H1 (cell line): ENCODE measurements at regions not wholly inside any gene's neighbourhood (a gene's known extent, or its start where the extent isn't known, plus 50 kb on each side); places are given as distances from the start of the nearest gene placed in this dataset.

ENCODE experiments used
- CTCF ChIA-PET: fragments of 300-600 bp; sonication (Branson Sonifier 250); formaldehyde crosslinking; loops from one replicate; lab custom pipeline; 2021; ENCODE audit not compliant: partially characterized antibody; lab: Charles Lee
- POLR2A ChIA-PET: fragments of 300-600 bp; sonication (Branson Sonifier 250); formaldehyde crosslinking; loops from one replicate; lab custom pipeline; 2021; ENCODE audit warnings: inconsistent platforms; ENCODE audit not compliant: partially characterized antibody; lab: Charles Lee
- DNase-seq, 2 experiments: peaks; one replicate each; pipeline versions ENCODE4 v3.0.0 to v3.0.0-alpha.2; 2010 to 2022; ENCODE audit warnings: low spot score in 2 of 2, low read depth in 1 of 2, mixed read lengths in 1 of 2
- FAIRE-seq: peaks from 2 replicates; lab custom pipeline; 2011; peaks lifted over from hg19 to GRCh38; lab: Jason Lieb, UNC
- H2AFZ ChIP-seq: 2 replicates; pipeline ENCODE4 v1.8.1; 2012; ENCODE audit warnings: low read length, inconsistent platforms
- H2AK5ac ChIP-seq: 2 replicates; pipeline ENCODE4 v1.6.1; 2013; ENCODE audit warnings: low read depth, low read length
- H2BK120ac ChIP-seq: replicated peaks from 2 replicates; pipeline ENCODE3; 2013; ENCODE audit warnings: low read depth, low read length, inconsistent platforms
- H2BK12ac ChIP-seq: 2 replicates; pipeline ENCODE4 v1.6.1; 2013; ENCODE audit warnings: low read depth, low read length
- H2BK15ac ChIP-seq: 2 replicates; pipeline ENCODE4 v1.6.1; 2013; ENCODE audit warnings: low read length
- H2BK20ac ChIP-seq: 2 replicates; pipeline ENCODE4 v1.6.1; 2013; ENCODE audit warnings: low read length
- H2BK5ac ChIP-seq: 2 replicates; pipeline ENCODE4 v1.6.1; 2013; ENCODE audit warnings: low read depth, low read length
- H3K14ac ChIP-seq: 2 replicates; pipeline ENCODE4 v1.6.1; 2013; ENCODE audit warnings: inconsistent platforms; ENCODE audit not compliant: insufficient read length
- H3K18ac ChIP-seq: 2 replicates; pipeline ENCODE4 v1.6.1; 2013; ENCODE audit warnings: low read length; ENCODE audit errors: extremely low read depth
- H3K23ac ChIP-seq: 2 replicates; pipeline ENCODE4 v1.6.1; 2013; ENCODE audit warnings: inconsistent platforms; ENCODE audit not compliant: insufficient read length
- H3K23me2 ChIP-seq: 2 replicates; pipeline ENCODE4 v1.6.1; 2013; ENCODE audit warnings: low read depth, low read length
- H3K27ac ChIP-seq: 2 replicates; pipeline ENCODE4 v1.6.1; 2011; ENCODE audit warnings: low read depth, low read length, inconsistent platforms
- H3K27me3 ChIP-seq, 4 experiments: replicated peaks in 1 of 4; 1 replicate in 1 of 4; 2 replicates in 3 of 4; pipeline versions ENCODE4 v1.6.1 to v1.8.1; 2011 to 2013; ENCODE audit warnings: low read length in 3 of 4, mild to moderate bottlenecking in 3 of 4, inconsistent platforms in 2 of 4, mixed read lengths in 2 of 4, moderate library complexity in 1 of 4; ENCODE audit not compliant: control insufficient read depth in 3 of 4, insufficient read depth in 3 of 4; ENCODE audit errors: extremely low read depth in 1 of 4
- H3K36me3 ChIP-seq, 4 experiments: 2 replicates each; pipeline versions ENCODE4 v1.6.1 to v1.8.1; 2011 to 2013; ENCODE audit warnings: mild to moderate bottlenecking in 4 of 4, low read length in 3 of 4, moderate library complexity in 2 of 4, control low read depth in 1 of 4, inconsistent platforms in 1 of 4; ENCODE audit not compliant: insufficient read depth in 4 of 4, control insufficient read depth in 2 of 4
- H3K4ac ChIP-seq: replicated peaks from 2 replicates; pipeline ENCODE3; 2013; ENCODE audit warnings: low read length, low read depth, mixed read lengths, inconsistent platforms; ENCODE audit not compliant: insufficient read length
- H3K4me1 ChIP-seq, 4 experiments: replicated peaks in 1 of 4; 1 replicate in 1 of 4; 2 replicates in 3 of 4; pipeline versions ENCODE4 v1.6.1 to v1.8.1; 2011 to 2013; ENCODE audit warnings: low read length in 3 of 4, inconsistent platforms in 2 of 4, mixed read lengths in 1 of 4; ENCODE audit not compliant: insufficient read depth in 4 of 4, control insufficient read depth in 3 of 4
- H3K4me2 ChIP-seq, 2 experiments: 2 replicates each; pipeline versions ENCODE4 v1.6.1 to v1.8.1; 2011 to 2013; ENCODE audit warnings: low read depth in 2 of 2, low read length in 2 of 2, control low read depth in 1 of 2, inconsistent platforms in 1 of 2, mild to moderate bottlenecking in 1 of 2; ENCODE audit not compliant: insufficient read depth in 1 of 2
- H3K4me3 ChIP-seq, 4 experiments: fragments of 200-600, 300-600 bp in 1 of 4; sonication (generic), shearing (Covaris generic), sonication (Bioruptor Twin) in 1 of 4; 2 replicates each; pipeline versions ENCODE4 v1.5.1 to v1.8.1; 2011 to 2016; ENCODE audit warnings: low read length in 4 of 4, low read depth in 3 of 4, control low read depth in 2 of 4, inconsistent platforms in 2 of 4, mild to moderate bottlenecking in 2 of 4, mixed read lengths in 1 of 4, moderate library complexity in 1 of 4; ENCODE audit not compliant: insufficient read depth in 2 of 4; ENCODE audit errors: extremely low read depth in 1 of 4
- H3K56ac ChIP-seq: replicated peaks from 2 replicates; pipeline ENCODE3; 2013; ENCODE audit warnings: low read depth, mild to moderate bottlenecking, mixed read lengths, low read length, inconsistent platforms; ENCODE audit not compliant: insufficient read length
- H3K79me1 ChIP-seq: 2 replicates; pipeline ENCODE4 v1.6.1; 2013; ENCODE audit warnings: low read depth, low read length, control low read depth
- H3K79me2 ChIP-seq, 2 experiments: 2 replicates each; pipeline versions ENCODE4 v1.6.1 to v1.8.1; 2012 to 2013; ENCODE audit warnings: low read length in 2 of 2, mild to moderate bottlenecking in 2 of 2, inconsistent platforms in 1 of 2; ENCODE audit not compliant: insufficient read depth in 2 of 2, control insufficient read depth in 1 of 2
- H3K9ac ChIP-seq, 4 experiments: replicated peaks in 1 of 4; 1 replicate in 1 of 4; 2 replicates in 3 of 4; pipeline versions ENCODE4 v1.6.1 to v1.8.1; 2011 to 2013; ENCODE audit warnings: low read depth in 3 of 4, low read length in 3 of 4, control low read depth in 2 of 4, mild to moderate bottlenecking in 2 of 4, moderate library complexity in 2 of 4, inconsistent platforms in 1 of 4; ENCODE audit errors: extremely low read depth in 1 of 4
- H3K9me3 ChIP-seq, 2 experiments: 2 replicates each; pipeline versions ENCODE4 v1.6.1 to v1.8.1; 2012 to 2013; ENCODE audit warnings: mild to moderate bottlenecking in 2 of 2, moderate library complexity in 2 of 2, control low read depth in 1 of 2, inconsistent platforms in 1 of 2, low read depth in 1 of 2, low read length in 1 of 2, mixed read lengths in 1 of 2; ENCODE audit not compliant: insufficient read depth in 2 of 2
- H4K20me1 ChIP-seq, 2 experiments: replicated peaks in 1 of 2; 2 replicates each; pipeline versions ENCODE3 to v1.8.1; 2011 to 2013; ENCODE audit warnings: inconsistent platforms in 2 of 2, low read length in 2 of 2, mild to moderate bottlenecking in 1 of 2; ENCODE audit not compliant: insufficient read depth in 2 of 2, control insufficient read depth in 1 of 2
- H4K5ac ChIP-seq: 2 replicates; pipeline ENCODE4 v1.6.1; 2013; ENCODE audit warnings: low read length, low read depth, mixed read lengths, inconsistent platforms; ENCODE audit not compliant: insufficient read length
- H4K8ac ChIP-seq: 2 replicates; pipeline ENCODE4 v1.8.0; 2013; ENCODE audit warnings: mild to moderate bottlenecking, moderate library complexity, low read length, inconsistent platforms; ENCODE audit not compliant: insufficient read depth; ENCODE audit errors: extremely low read depth
- H4K91ac ChIP-seq: replicated peaks from 2 replicates; pipeline ENCODE3; 2013; ENCODE audit warnings: low read length, mixed read lengths, inconsistent platforms; ENCODE audit not compliant: insufficient read length
- CBX8 ChIP-seq: fragments of 300-800, 300-1000 bp; sonication (generic); IDR thresholded peaks from 2 replicates; pipeline ENCODE4 v1.7.1; 2016; ENCODE audit warnings: low read depth, low read length, borderline replicate concordance
- CREB1 ChIP-seq: IDR thresholded peaks from 2 replicates; pipeline ENCODE4 v1.6.1; 2012; ENCODE audit warnings: inconsistent platforms
- E2F6 ChIP-seq: IDR thresholded peaks from 2 replicates; pipeline ENCODE4 v1.6.1; 2012; ENCODE audit warnings: inconsistent platforms
- MAFK ChIP-seq: IDR thresholded peaks from 2 replicates; pipeline ENCODE4 v1.6.1; 2012; ENCODE audit warnings: low read depth, mild to moderate bottlenecking, improper control_type of control experiment, low read length
- PHF8 ChIP-seq: fragments of 200-600 bp; sonication (generic); conservative IDR thresholded peaks from 2 replicates; pipeline ENCODE4 v1.7.1; 2012; ENCODE audit warnings: low read depth, mild to moderate bottlenecking, inconsistent platforms, low read length, moderate library complexity
- SIX5 ChIP-seq: IDR thresholded peaks from 2 replicates; pipeline ENCODE4 v1.6.1; 2011; ENCODE audit warnings: mild to moderate bottlenecking, low read depth, low read length
- SP2 ChIP-seq: IDR thresholded peaks from 2 replicates; pipeline ENCODE4 v1.6.1; 2012; ENCODE audit warnings: mild to moderate bottlenecking, low read length, inconsistent platforms
- SUZ12 ChIP-seq: fragments of 200-600 bp; sonication (generic); IDR thresholded peaks from 2 replicates; pipeline ENCODE4 v1.6.1; 2012; ENCODE audit warnings: mild to moderate bottlenecking, inconsistent platforms, low read length, moderate library complexity, mixed read lengths
- TEAD4 ChIP-seq: IDR thresholded peaks from 2 replicates; pipeline ENCODE4 v1.6.1; 2012; ENCODE audit warnings: low read depth, low read length, inconsistent platforms, mixed read lengths
- WGBS, 2 experiments: shearing (Covaris generic) in 1 of 2; methylation state at CpG; one replicate each; pipeline versions ENCODE4 v1.1.6 to v1.1.7; 2013 to 2015; ENCODE audit warnings: low lambda C conversion rate in 2 of 2, mixed read lengths in 2 of 2, inconsistent platforms in 1 of 2, low coverage in 1 of 2, missing lambda C conversion rate in 1 of 2; ENCODE audit not compliant: insufficient replicate concordance in 2 of 2, insufficient coverage in 1 of 2, insufficient read length in 1 of 2; ENCODE audit errors: extremely low coverage in 1 of 2, missing lambda C conversion rate in 1 of 2; 5-methylcytosine and 5-hydroxymethylcytosine counted together

DNA sequence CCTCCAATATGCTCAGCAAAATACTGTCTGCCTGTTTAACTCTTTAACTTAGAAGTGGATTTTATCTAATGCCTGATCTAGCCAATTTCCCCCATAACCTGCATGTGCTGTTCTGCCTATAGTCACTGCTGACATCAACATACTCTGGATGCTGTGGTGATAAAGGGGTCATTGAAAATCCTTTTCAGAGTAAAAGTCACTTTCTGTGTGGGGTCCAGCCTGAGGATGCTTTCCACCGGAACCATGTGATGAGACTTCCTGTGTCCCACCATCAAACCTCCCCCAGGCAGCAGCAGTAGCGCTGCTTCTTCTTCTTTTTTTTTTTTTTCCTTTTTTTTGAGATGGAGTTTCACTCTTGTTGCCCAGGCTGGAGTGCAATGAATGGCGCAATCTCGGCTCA, 607.0 kb downstream of the BCL11B start:
- Histone ChIP-seq H2BK20ac (no peak overlapping the region), H2BK5ac (no peak overlapping the region), H4K20me1 (no peaks in the 10 kb centered on the region), H3K23me2 (no peaks in the 10 kb centered on the region; the same call in 1 of the 2 replicates), H3K36me3 (no peaks in the 10 kb centered on the region), H3K18ac (no peak overlapping the region), H4K5ac (no peak overlapping the region), H2BK12ac (no peak overlapping the region), H3K27me3 (no peaks in the 10 kb centered on the region), H3K4ac (no peak overlapping the region), H2AK5ac (no peak overlapping the region), H3K79me2 (no peaks in the 10 kb centered on the region), H3K9ac (no peak overlapping the region), H3K27ac (no peak overlapping the region), H3K79me1 (no peaks in the 10 kb centered on the region), H4K8ac (no peak overlapping the region), H2AFZ (peak overlapping the region; percentile 58; the same call in 1 of the 2 replicates), H3K56ac (no peak overlapping the region), H3K14ac (no peak overlapping the region), H3K4me1 (no peaks in the 10 kb centered on the region), H2BK15ac (no peak overlapping the region), H3K4me3 (no peak overlapping the region), H3K23ac (no peak overlapping the region), H4K91ac (no peak overlapping the region), H3K4me2 (no peak overlapping the region), H2BK120ac (no peak overlapping the region), H3K9me3 (no peaks in the 10 kb centered on the region)
- no peak for TF ChIP-seq CREB1
- no peak for TF ChIP-seq SUZ12
- no peak for TF ChIP-seq SP2
- TF ChIP-seq PHF8: no peak
- no peak for TF ChIP-seq CBX8
- TF ChIP-seq TEAD4: no peak
- no peak for TF ChIP-seq SIX5
- TF ChIP-seq E2F6: no peak
- TF ChIP-seq MAFK: no peak
- WGBS, 2 experiments: 100% methylated on average over 3 of the region's 4 CpGs; no CpG with 5 or more reads in 1 of the 2 experiments
- CTCF ChIA-PET: no interaction called here
- POLR2A ChIA-PET: no interaction called here
- FAIRE-seq: peak; percentile 50
- DNase-seq: no peak
